ENCODE measurements at regions not wholly inside any gene's neighbourhood (a gene's known extent, or its start where the extent isn't known, plus 50 kb on each side); places are given as distances from the start of the nearest gene placed in this dataset.

DNA sequence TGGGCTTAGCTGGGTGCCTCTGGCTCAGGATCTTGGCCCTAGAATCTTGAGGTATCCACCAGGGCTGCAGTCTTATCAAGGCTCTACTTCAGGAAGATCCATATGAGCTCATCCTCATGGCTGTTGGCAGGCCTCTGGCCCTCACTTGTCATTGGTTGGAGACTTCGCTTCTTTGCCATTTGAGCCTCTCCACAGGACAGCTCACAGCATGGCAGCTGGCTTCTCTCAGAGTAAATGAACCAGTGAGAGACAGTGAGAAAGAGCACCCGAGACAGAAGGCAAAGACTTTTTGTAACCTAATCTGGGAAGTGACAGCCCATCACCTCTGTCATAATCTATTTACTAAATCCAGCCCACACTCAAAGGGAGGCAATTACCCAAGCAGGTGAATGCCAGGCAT lies 236.8 kb downstream of the GPAT3 start:
- DNase-seq (ENCODE audit: low read depth, low spot score) = no peak
- Histone ChIP-seq H3K4me1 (ENCODE audit: control insufficient read depth, insufficient read depth, low read length) (no peaks in the 10 kb centered on the region), H4K20me1 (ENCODE audit: control insufficient read depth, insufficient read depth) (no peaks in the 10 kb centered on the region), H3K27me3 (replicated peaks in 1 of 2; ENCODE audit: control insufficient read depth in 2 of 2, insufficient read depth in 2 of 2, low read length in 1 of 2) (no peaks in the 10 kb centered on the region), H3K9me3 (replicated peaks; ENCODE audit: control insufficient read depth, insufficient read depth, low read length) (no peaks in the 10 kb centered on the region), H3K4me3 (no peak overlapping the region), H3K79me2 (ENCODE audit: control insufficient read depth, insufficient read depth, low read length) (no peaks in the 10 kb centered on the region), H3K9ac (ENCODE audit: control insufficient read depth, insufficient read depth, low read length) (no peak overlapping the region), H3K27ac (ENCODE audit: control insufficient read depth, insufficient read depth) (no peak overlapping the region), H3K36me3 (ENCODE audit: control insufficient read depth in 2 of 2, insufficient read depth in 2 of 2, low read length in 1 of 2) (no peaks in the 10 kb centered on the region), H3K4me2 (ENCODE audit: control insufficient read depth, insufficient read depth) (no peak overlapping the region), H2AFZ (ENCODE audit: control insufficient read depth, low read depth, low read length) (no peak overlapping the region)
- CTCF ChIA-PET = no interaction called here
- POLR2A ChIA-PET = no interaction called here
- TF ChIP-seq MTA2 (IDR thresholded peaks at IDR 0.05; ENCODE audit: low read depth) = no peak
- no peak for TF ChIP-seq IRF3 (IDR thresholded peaks at IDR 0.05)
- TF ChIP-seq CHD2 (IDR thresholded peaks at IDR 0.05; ENCODE audit: borderline replicate concordance, low read depth, low read length) = no peak
- TF ChIP-seq, protein P1, sequence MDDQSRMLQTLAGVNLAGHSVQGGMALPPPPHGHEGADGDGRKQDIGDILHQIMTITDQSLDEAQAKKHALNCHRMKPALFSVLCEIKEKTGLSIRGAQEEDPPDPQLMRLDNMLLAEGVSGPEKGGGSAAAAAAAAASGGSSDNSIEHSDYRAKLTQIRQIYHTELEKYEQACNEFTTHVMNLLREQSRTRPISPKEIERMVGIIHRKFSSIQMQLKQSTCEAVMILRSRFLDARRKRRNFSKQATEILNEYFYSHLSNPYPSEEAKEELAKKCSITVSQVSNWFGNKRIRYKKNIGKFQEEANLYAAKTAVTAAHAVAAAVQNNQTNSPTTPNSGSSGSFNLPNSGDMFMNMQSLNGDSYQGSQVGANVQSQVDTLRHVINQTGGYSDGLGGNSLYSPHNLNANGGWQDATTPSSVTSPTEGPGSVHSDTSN (IDR thresholded peaks at IDR 0.05; ENCODE audit: insufficient replicate concordance, low read depth, low read length) = no peak
- TF ChIP-seq POU2F2 (IDR thresholded peaks at IDR 0.05; ENCODE audit: borderline replicate concordance, low read depth, low read length) = no peak
- no peak for TF ChIP-seq EP300 (IDR thresholded peaks at IDR 0.05; ENCODE audit: borderline replicate concordance in 1 of 2, control insufficient read depth in 1 of 2, low read depth in 2 of 2, low read length in 2 of 2)
- no peak for TF ChIP-seq SREBF1 (IDR thresholded peaks at IDR 0.05; ENCODE audit: low read length)
- no peak for TF ChIP-seq NFIC (IDR thresholded peaks at IDR 0.05; ENCODE audit: low read depth, low read length)
- no peak for TF ChIP-seq CEBPZ (IDR thresholded peaks at IDR 0.05; ENCODE audit: low read depth, low read length)
- no peak for TF ChIP-seq HDAC2 (IDR thresholded peaks at IDR 0.05)
- no peak for TF ChIP-seq ZNF217 (IDR thresholded peaks at IDR 0.05)
- TF ChIP-seq SREBF2 (IDR thresholded peaks at IDR 0.05; ENCODE audit: low read length) = no peak
- TF ChIP-seq, protein P2, sequence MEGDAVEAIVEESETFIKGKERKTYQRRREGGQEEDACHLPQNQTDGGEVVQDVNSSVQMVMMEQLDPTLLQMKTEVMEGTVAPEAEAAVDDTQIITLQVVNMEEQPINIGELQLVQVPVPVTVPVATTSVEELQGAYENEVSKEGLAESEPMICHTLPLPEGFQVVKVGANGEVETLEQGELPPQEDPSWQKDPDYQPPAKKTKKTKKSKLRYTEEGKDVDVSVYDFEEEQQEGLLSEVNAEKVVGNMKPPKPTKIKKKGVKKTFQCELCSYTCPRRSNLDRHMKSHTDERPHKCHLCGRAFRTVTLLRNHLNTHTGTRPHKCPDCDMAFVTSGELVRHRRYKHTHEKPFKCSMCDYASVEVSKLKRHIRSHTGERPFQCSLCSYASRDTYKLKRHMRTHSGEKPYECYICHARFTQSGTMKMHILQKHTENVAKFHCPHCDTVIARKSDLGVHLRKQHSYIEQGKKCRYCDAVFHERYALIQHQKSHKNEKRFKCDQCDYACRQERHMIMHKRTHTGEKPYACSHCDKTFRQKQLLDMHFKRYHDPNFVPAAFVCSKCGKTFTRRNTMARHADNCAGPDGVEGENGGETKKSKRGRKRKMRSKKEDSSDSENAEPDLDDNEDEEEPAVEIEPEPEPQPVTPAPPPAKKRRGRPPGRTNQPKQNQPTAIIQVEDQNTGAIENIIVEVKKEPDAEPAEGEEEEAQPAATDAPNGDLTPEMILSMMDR (IDR thresholded peaks at IDR 0.05 in 2 of 3, conservative IDR thresholded peaks at IDR 0.05 in 1 of 3; ENCODE audit: control insufficient read depth in 2 of 3, extremely low read depth in 1 of 3, insufficient read depth in 1 of 3, low read depth in 3 of 3, low read length in 3 of 3) = no peak
- no peak for TF ChIP-seq MTA3 (IDR thresholded peaks at IDR 0.05; ENCODE audit: borderline replicate concordance, low read length)
- TF ChIP-seq POLR2AphosphoS2 (IDR thresholded peaks at IDR 0.05; ENCODE audit: low read depth, low read length) = no peak
- ATAC-seq = no peak
- 0% methylated on average over 2 of the region's 2 CpGs for WGBS (ENCODE audit: insufficient coverage, insufficient replicate concordance, low lambda C conversion rate, missing lambda C conversion rate)
- BruUV-seq (replicated peaks) = no TSS peak
- RAD21 ChIA-PET (ENCODE audit: unreplicated experiment) = interaction anchor here (0.5 kb wide), 1 partner anchor 269 kb away, joined by 4 read pairs; no protein-coding TSS in a partner anchor
- SMC1A ChIA-PET (ENCODE audit: uncharacterized antibody, unreplicated experiment) = no interaction called here
- intact Hi-C loops (cut with micrococcal nuclease; ENCODE audit: unreplicated experiment) = loop anchor here (5.0 kb wide), 1 partner anchor 490 kb away; no protein-coding TSS in a partner anchor
- no peak for FAIRE-seq
- in situ Hi-C loops (cut with MboI) = no loop called here
